ENCODE measurements at regions not wholly inside any gene's neighbourhood (a gene's known extent, or its start where the extent isn't known, plus 50 kb on each side); places are given as distances from the start of the nearest gene placed in this dataset.

- no peak for TF ChIP-seq CTCF (conservative IDR thresholded peaks at IDR 0.05; ENCODE audit: low read depth, low read length)
- no peak for TF ChIP-seq EZH2 (IDR thresholded peaks at IDR 0.05; ENCODE audit: borderline replicate concordance, low read depth, low read length, poor library complexity, severe bottlenecking)
- CTCF ChIA-PET, result no interaction called here
Measured at GRCh38 chrX:10329984-10330383, 173.2 kb downstream of the CLCN4 start.

DNA sequence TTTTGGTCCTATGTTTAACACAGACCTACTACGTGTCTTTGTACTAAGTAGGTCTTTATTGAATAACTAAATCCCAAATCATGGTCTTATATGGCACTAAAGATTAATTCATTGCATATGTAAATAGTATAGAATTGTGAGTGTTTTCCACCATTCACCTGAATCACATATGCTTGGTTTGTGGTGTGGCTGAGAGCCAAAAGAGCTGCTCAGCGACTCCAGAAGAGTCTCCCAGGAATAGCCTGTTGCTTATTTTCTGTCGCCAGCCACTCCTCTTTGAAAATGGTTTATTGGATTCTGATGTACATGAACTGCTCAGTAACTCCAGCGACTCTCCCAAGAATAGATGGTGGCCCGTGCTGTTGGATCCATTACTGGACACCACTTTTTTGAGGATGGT, 184.5 kb downstream of the CLCN4 start:
- Histone ChIP-seq H3K27me3 (replicated peaks; ENCODE audit: insufficient read depth, low read depth, low read length, poor library complexity) (no peaks in the 10 kb centered on the region), H3K4me3 (ENCODE audit: low read depth, low read length, poor library complexity, severe bottlenecking) (no peak overlapping the region), H3K27ac (ENCODE audit: low read depth, low read length, poor library complexity, severe bottlenecking) (no peak overlapping the region), H3K9me3 (ENCODE audit: low read depth, low read length, poor library complexity, severe bottlenecking) (no peaks in the 10 kb centered on the region), H3K36me3 (ENCODE audit: insufficient read depth, low read length, poor library complexity, severe bottlenecking) (no peaks in the 10 kb centered on the region), H3K4me1 (ENCODE audit: insufficient read depth, low read length, poor library complexity, severe bottlenecking) (no peaks in the 10 kb centered on the region)
- BruUV-seq (replicated peaks), result no TSS peak
- CTCF ChIA-PET, result no interaction called here
- no peak for DNase-seq (ENCODE audit: low spot score)
- intact Hi-C loops (cut with micrococcal nuclease; ENCODE audit: unreplicated experiment), result no loop called here
- TF ChIP-seq EZH2 (IDR thresholded peaks at IDR 0.05; ENCODE audit: borderline replicate concordance, low read depth, low read length, poor library complexity, severe bottlenecking) (no peak), CTCF (conservative IDR thresholded peaks at IDR 0.05; ENCODE audit: low read depth, low read length) (no peak)
- POLR2A ChIA-PET (ENCODE audit: low non-redundant PET), result no interaction called here

More at GRCh38 chrX:10329984-10330383, 173.2 kb downstream of the CLCN4 start:
- no peaks in the 10 kb centered on the region for H3K9me3 ChIP-seq (ENCODE audit: low read depth, low read length, poor library complexity, severe bottlenecking)
- no peak overlapping the region for H3K4me3 ChIP-seq (ENCODE audit: low read depth, low read length, poor library complexity, severe bottlenecking)
- peaks cover 5% of the 10 kb centered on the region for H3K27me3 ChIP-seq (replicated peaks; ENCODE audit: insufficient read depth, low read depth, low read length, poor library complexity)
- H3K36me3 ChIP-seq (ENCODE audit: insufficient read depth, low read length, poor library complexity, severe bottlenecking), result no peaks in the 10 kb centered on the region
- no peak overlapping the region for H3K27ac ChIP-seq (ENCODE audit: low read depth, low read length, poor library complexity, severe bottlenecking)
- DNase-seq (ENCODE audit: low spot score), result no peak
- POLR2A ChIA-PET (ENCODE audit: low non-redundant PET), result interaction anchor here (0.6 kb wide), 1 partner anchor 85 kb away, joined by 4 read pairs; no protein-coding TSS in a partner anchor
- no peaks in the 10 kb centered on the region for H3K4me1 ChIP-seq (ENCODE audit: insufficient read depth, low read length, poor library complexity, severe bottlenecking)
- intact Hi-C loops (cut with micrococcal nuclease; ENCODE audit: unreplicated experiment), result loop anchor here (5.0 to 10.0 kb wide), 2 partner anchors 138 to 285 kb away; no protein-coding TSS in a partner anchor
- BruUV-seq (replicated peaks), result no TSS peak

DNA sequence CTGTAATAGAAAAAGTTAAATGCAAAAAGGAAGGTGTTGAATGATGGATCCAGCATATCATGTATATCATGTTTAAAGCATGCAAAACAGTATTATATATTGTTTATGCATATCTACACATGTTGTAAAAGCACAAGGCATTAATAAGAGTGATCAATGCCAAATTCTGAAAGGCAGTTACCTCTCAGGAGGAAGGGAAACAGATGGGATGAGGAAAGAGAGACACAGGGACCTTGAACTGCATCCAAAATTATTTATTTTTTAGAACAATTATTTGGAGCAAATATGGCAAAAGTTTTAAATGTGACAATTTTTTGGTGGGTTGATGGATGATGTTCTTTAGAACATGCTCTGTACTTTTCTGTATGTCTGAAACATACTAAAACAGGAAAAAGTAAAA, 193.4 kb downstream of the CLCN4 start:
- ChIA-PET CTCF (no interaction called here), POLR2A (ENCODE audit: low non-redundant PET) (no interaction called here)
- BruUV-seq (replicated peaks), result no TSS peak

More for the DNA sequence above, 193.4 kb downstream of the CLCN4 start:
- Histone ChIP-seq H3K9me3 (ENCODE audit: low read depth, low read length, poor library complexity, severe bottlenecking) (peaks cover 5% of the 10 kb centered on the region), H3K36me3 (ENCODE audit: insufficient read depth, low read length, poor library complexity, severe bottlenecking) (no peaks in the 10 kb centered on the region), H3K4me3 (ENCODE audit: low read depth, low read length, poor library complexity, severe bottlenecking) (no peak overlapping the region), H3K4me1 (ENCODE audit: insufficient read depth, low read length, poor library complexity, severe bottlenecking) (no peaks in the 10 kb centered on the region), H3K27ac (ENCODE audit: low read depth, low read length, poor library complexity, severe bottlenecking) (no peak overlapping the region), H3K27me3 (replicated peaks; ENCODE audit: insufficient read depth, low read depth, low read length, poor library complexity) (no peaks in the 10 kb centered on the region)
- TF ChIP-seq CTCF (conservative IDR thresholded peaks at IDR 0.05; ENCODE audit: low read depth, low read length) (no peak), EZH2 (IDR thresholded peaks at IDR 0.05; ENCODE audit: borderline replicate concordance, low read depth, low read length, poor library complexity, severe bottlenecking) (no peak)
- DNase-seq (ENCODE audit: low spot score), result no peak
- intact Hi-C loops (cut with micrococcal nuclease; ENCODE audit: unreplicated experiment), result no loop called here
